DMS53 treated with DMSO at 0.1 percent for 48 hours (cell line): ENCODE measurements at regions not wholly inside any gene's neighbourhood (a gene's known extent, or its start where the extent isn't known, plus 50 kb on each side); places are given as distances from the start of the nearest gene placed in this dataset.

ENCODE experiments used
- DNase-seq: peaks from one replicate; lab custom pipeline; 2025; ENCODE audit not compliant: unreplicated experiment; lab: John Stamatoyannopoulos, UW

DNA sequence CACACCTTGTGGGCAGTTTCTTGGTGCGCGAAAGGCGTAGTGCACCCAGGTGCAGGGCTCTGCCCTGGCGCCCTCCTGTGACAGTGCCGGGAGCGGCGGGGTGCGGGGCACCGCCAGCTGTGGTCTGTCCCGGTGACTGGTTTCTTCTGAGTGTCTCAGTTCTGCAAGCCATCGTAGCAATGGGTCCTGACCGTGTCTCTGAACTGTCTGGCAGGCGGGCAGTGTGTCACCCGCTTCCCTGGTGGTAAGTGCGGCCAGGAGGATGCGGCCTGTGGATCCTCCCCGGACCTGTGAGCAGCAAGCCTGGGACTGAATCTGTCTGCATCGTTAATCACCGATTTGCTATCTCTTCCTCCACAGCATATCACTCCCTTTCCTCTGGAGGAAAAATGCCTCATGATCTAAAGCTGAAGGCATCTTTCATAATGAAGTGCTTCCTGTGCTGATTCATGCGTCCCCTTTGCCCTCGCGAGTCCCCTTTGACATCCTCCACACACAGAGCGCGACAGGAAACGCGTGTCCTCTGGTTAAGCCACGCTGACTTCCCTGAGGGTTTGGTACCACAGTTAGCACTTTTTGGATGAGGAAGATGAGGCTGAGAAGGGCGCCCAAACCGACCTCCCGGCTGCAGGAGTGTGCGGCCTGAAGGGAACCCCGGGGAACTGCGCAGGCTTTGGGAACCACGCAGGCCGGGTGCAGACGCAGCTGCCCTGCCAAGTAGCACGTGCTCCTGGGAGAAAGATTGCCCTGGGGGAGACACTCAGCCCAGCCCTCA lies 416.0 kb upstream of the HS6ST1 start:
- no peak for DNase-seq

DNA sequence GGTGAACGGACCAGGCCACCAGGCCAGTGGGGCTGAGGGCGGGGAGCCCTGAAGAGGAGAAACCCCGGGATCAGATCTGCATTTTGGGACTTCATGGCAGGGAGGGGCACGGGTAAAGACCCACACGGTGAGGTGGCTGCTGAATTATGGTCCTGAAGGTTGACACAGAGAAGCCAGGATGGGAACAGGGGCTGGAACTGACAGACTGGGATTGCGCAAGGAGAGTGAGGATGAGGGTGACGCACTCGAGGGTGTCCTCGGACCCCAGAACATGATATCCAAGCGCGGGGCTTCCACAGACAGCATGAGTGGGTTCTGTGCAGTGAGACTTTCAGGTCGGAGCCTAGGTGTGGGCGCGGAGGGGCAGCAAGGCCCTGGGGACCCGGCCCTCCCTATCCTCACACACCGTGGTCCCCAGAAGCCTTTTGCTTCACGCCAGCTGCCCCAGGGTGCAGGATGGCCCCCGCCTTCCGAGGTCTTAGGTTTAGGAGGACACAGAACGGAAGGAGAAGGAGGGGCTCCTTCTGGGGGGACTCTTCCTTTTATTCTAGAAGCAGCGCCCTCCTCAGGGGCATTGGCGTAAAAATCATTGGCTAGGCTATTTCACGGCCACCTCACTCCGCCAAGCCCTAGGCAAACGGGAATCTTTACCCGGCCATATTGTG lies 416.8 kb upstream of the HS6ST1 start:
- DNase-seq, result no peak

DNA sequence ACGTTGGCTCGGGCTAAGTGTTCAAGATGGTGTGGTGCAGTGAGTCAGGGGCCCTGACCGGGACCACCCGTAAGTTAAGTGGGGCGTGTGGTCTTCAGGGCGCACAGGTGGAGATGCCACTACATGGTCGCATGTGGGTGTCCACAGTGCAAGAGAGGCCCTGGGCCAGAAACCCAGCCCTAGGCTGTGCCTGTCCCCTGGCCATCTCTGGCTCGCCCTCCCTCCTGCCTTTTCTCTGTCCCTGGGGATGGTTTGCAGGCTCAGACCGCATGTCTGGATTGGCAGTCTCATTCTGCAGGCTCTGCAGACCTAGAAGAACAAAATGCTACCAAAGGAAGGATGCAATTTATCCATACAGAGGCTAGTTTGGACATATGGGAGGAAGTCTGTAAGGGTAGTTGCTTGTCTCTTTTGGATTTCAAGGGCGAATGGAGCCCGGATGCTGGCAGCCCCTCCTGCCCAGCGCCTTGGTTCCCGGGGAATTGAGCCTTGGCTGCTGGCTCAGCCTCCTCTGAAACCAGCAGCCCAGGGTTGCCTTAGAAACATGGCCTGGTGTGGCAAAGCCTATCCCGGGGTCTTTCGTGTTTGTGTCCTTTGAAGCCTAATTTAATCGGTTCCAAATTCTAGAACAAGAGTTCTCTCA lies 417.5 kb upstream of the HS6ST1 start:
- no peak for DNase-seq

DNA sequence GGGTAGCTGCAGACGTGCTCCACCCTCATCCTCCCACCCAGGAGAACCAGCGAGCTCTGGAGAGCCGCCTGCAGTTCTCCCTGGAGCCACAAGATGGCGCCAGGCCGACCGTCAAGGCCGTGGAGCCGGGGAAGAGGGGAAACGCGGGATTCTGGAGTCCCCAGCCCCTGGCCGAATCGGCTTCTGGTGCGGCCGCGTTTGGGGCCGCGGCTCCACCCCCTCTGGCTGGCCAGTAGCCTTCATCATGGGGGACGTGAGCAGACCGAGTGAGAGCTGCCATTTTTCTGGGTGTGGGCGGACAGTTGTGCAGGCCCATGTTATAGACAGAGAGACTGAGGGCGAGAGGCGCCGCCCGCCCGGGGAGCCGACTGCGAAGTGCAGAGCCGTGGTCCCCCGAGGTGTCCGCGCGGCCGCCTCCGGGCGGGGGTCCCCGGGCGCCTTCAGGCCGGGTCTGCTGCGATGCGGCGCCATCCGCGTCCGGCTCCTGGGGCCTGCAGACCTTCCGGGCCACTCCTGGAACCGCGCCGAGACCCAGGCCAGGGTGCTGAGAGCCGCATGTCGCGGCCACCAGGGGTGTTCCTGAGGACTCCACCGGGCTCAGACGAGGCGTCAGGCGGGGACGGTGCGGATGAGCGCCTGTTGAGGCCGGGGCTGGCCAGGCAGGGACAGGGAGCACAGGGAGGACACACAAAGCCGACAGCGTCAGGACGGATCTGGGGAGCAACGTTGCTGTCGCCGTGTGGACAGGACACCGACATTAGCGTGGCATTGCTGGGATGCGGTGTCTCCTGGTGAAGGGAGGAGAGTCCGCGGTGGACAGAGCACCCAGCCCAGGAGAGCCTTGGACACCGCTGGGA lies 418.2 kb upstream of the HS6ST1 start:
- DNase-seq, result no peak

DNA sequence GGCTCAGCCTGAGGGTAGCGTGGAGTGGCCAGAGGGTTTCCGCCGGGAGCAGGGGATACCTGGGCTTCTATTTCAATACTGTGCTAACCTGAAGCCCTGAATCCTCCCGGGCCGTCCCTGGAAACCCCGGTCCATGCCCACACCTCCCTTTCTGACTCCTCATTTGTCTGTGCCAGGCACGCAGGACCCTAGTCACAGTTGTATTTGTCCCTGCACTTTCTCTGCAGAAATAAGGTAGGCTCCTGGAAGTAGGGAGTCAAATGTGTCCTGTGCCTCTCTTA lies 418.8 kb upstream of the HS6ST1 start:
- no peak for DNase-seq

DNA sequence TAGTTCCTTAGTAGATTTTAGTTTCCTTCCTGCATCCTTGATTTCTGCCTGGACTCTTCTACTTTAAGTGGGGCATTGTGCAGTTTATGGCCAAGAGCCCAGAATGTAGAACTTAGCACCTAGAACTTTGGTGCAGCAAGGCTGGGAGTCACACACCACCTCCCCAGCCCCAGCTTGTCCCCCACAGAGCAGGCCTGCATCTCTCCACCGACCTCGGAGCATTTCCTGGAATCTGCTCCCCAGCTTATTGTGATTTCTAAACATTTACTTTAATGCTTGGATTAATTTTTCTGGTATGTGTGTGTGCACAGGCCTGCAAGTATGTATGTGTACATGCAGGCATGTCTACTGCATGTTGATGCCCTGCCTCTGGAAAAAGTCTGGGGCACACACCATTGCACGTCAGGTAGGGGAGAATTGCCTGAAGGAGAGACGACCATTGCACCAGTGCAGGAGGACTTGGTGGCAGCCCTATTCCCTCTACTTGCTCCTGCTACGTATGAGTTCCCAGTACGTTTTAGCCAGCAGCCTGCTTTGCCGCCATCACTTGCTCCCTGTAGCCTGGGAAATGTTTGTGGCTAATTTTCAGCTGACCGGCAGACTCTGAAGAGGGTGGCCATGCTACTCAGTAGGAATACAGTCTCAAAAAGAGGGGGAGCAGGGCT lies 419.9 kb upstream of the HS6ST1 start:
- DNase-seq, result no peak

DNA sequence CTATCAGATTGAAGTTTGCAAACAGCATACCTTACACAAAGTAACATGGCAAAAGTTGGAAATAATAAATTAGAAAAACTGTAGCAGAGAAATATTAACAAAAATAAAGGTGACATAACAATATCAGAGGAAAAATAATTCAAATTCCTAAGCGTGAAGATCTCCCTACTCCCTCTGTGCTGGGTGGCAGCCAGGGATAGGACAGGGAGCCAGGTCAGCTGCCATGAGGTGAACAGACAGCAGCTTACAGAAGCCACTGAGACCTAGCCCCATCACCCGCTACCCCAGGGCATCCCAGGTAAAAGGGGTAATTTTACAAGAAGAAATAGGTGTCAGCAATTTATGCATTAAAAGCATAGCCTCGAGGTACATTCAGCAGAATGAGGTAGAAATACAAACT lies 423.8 kb upstream of the HS6ST1 start:
- DNase-seq, result no peak

DNA sequence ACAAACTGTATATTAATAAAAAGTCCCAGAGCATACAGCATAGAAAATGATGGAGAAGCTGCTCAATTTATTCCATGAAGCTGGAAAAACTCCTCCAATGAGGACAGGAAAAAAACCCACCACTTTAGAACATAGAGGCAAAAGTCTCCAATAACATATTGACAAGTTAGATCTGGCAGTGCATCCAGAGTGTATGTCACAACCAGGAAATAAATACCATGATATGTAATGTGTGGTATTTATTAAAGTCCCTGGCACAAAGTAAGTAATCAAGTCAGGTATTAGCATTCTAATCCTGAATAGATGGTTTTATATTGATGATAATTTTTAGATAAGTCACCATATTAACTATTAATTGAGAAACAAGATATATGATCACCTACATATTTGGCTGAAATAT lies 427.3 kb upstream of the HS6ST1 start:
- no peak for DNase-seq

DNA sequence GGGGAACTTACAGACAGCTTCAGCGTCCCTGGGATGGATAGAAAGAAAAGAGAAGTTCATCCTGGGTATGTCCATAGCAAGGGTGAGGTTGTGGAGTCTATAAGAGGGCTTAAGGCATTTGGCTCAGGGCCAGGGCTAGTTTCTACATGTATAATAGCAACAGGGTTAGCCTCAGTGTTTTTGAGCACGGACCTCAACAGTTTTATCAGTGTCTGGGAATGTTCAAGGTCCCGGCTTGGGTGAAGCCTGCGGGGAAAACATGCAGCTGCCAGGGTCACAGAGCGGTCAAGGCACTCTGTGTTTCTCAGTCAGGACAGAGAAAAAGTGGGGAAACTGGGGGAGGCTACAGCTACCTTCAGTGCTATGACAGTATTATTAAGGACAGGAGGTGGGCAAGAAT lies 427.7 kb upstream of the HS6ST1 start:
- DNase-seq, result no peak

DNA sequence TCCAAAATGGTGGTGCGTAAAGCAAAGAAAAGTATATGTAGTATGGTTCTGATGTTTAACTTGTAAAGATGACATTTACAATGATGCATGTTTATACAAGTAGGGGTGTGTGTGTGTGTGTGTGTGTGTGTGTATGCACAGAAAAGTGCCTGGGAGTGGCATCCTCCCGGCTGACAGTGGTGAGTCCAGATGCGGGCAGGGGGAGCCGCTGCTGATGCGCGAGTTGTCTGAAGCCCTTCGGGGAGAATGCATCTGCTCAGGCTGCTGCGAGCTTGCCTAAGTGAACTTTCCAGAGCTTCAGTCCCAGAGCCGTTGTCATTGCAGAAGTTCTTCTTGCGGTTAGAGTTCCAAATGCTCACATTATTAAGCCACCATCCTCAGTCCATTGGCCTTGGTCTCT lies 429.7 kb upstream of the HS6ST1 start:
- no peak for DNase-seq

DNA sequence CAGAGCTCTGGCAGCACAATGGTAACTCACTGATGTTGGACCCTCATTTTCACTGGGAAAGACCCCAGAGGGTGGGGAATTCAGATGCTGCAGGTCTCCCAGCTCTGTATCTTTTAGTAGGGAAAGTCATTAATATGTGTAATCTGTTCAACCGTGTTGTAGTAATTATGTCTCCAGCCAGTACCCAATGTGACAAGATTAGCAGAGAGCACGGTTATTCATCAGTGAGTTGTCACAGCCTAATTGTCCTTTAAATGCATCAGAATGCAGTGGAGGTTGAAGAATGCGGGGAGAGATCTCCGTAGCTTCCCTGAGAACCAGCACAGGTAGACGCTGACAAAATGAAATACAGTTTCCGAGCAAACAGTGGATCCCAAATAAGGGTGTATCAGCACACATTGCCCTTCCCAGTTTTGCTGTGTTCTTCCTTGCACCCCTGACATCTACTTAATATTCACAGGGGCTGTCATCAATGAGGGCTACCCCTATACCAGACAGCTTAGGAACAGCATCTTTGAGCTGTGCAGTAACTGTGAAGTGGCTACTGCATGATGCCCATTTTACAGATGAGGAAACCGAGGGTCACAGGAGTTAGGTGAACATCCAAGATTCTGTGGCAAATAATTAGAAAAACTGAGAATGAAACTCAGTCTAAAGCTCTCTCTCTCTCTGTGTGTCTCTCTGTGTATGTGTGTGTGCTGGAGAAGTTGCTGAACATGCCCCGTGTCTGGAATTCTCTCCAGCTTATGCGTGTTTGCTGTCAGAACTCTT lies 430.4 kb upstream of the HS6ST1 start:
- no peak for DNase-seq

DNA sequence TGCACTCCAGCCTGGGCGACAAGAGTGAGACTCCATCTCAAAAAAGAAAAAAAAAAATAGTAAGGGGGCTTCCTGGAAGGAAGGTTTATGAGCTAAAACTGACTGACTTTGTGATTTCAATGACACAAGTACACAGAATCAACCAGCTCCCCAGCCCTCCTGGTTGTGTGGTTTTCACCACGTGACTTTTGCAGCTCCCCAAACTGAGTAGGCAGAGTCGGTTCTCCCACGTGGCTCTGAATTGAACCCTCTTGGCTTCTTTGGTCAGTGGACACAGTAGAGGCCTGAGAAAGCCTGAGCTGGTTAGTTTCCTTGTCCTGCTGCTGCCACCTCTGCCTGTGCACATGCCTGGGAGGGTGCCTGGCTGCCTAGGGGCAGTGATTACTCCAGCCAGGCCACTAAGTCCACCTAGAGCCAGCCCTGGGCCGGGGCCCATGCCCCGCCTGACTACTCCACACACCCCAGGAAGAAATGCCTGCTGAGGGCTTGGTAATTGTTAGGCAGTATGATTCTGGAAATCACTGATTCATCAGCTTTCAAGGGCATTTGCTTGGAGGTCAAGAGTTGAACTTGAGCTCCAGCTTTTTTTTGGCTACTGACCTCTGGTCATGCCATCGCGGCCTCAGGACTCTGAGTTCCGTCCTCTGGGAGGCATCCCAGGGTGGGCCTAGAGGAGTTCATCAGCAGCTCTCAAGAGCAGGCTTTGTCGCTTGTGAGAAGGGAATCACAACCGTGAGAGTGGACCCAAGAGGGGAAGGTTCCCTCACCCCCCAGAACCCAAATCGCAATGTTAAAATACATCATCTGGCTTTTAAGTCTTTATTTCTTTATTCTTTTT lies 431.9 kb upstream of the HS6ST1 start:
- DNase-seq, result no peak

DNA sequence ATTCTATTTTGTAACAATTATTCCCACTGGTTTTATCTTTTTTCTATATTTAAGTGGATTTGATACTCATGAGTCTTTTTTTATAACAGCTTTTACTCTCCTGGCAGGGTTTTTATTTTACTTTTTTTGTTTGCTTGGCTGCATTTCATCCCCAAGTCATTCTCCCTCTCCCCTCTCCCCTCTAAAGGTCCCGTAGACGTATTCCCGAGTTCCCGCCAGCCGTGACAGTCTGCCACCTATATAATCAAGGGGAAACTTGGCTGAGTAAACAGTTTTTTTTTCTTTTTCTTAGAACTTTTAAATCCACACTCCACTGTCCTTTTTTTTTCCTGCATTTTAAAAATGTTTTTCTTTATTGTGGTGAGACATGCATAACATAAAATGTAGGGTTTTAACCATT lies 433.1 kb upstream of the HS6ST1 start:
- DNase-seq, result no peak

DNA sequence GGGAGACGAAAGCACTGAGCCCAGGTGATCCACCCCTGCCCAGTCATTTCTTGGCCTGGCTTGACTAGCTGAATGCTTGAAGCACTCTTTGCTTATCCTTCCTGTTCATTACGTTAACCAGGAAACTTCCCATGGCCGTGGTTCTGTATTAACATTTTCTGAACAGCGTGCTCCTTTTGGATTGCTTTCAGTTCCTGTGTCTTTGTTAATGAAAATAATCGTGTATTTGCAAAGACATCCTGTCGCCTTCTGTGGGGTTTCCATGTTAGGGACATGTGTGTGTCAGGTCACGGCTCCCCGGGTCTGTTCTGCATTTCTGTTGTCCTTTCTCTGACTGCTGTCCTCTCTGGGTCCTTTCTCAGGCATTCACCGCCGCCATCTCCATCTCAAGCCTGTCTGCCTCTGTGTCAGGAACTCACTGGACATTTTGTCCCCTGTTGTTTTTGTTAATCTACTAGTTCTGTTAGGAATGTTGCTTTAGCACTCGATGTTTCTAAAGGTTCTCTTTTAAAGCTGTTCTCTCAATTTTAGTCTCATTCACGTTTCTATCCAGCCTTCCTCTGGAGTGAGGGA lies 434.1 kb upstream of the HS6ST1 start:
- no peak for DNase-seq

DNA sequence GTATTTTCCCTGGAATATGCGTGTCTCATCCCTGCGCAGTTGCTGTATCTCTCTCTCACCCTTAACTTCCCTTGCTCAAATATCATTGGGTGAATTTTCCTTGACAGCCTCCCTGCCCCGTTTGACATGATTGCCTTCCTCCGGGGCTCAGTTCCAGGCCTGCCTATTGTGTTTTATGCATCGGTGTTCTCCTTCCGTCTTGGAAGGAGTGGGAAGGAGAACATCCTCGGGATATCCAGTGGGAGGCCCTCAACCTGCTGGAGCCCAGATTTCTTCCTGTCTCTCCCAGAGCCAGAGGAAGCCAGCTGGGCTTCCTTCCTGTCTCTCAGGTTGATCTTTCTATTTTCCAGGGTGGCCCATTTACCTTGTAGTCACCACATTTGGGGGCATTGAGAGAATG lies 434.7 kb upstream of the HS6ST1 start:
- no peak for DNase-seq

DNA sequence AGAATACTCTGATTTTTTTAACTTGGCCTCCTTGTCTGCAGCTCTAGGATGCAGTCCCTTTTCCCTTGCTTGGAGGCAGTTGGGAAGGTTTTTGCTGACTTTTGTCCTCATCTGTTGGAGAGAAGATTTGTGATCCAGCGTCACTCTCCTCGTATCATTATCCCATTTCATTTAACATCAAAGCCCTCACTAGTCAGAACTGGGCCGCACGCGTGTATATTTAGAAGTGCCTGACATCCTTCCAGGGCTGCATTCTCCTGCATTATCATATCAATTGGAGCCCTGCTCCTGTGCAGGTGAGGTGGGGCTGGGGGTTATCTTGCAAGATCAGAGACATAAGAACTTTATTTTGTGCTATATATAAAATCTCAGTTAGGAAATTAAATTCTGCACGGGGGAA lies 435.1 kb upstream of the HS6ST1 start:
- no peak for DNase-seq

DNA sequence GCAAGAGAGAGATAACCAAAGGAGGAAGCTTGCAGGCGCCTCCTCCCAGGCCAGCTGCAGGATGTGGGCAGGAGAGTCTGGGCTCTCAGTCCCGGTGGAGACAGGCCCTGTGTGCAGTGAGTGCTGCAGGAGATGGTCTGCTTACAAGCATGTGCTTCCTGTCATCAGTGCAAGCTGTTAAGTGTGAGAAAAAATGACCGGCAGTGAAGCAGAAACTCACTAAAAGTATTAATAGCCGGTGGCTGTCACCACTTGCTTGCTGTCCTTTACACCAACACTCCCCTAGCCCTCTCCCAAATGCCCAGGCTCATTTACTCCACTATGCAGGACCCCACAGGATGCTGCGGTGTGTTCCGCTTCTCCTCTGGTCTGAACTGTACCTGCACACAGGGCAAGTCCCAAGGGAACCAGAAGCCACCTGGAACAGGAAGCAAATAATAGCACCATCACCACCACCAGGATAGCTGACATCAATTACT lies 435.6 kb upstream of the HS6ST1 start:
- DNase-seq, result no peak

DNA sequence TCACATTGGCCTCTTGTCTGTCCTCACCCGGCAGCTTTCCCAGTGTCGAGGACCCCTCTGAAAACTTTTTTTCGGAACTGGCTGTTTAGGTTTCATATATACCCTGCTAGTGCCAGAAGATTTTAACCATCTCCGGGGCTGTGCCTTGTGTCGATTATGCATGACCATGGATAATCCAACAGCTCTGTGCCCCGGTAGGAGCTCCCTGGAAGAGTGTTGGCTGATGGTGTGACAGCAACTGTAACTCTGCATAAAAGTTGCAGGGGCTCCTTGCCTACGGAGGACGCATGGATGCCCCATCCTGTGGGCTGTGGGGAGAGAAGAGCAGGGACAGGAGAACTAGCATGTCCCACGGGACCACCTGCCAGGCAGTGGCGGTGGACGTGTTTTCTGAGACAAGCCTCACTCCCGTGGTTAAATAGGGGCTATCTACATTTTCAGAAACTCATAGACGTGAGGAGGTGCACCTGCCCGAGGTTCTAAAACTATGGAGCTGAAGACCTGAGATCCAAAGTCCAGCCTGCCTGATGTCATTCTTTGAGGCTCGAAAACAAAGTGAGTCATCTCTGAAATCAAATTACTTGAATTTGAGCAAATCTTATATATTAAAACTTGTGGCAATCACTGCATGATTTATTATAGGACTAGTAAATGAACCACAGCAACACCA lies 437.2 kb upstream of the HS6ST1 start:
- no peak for DNase-seq

DNA sequence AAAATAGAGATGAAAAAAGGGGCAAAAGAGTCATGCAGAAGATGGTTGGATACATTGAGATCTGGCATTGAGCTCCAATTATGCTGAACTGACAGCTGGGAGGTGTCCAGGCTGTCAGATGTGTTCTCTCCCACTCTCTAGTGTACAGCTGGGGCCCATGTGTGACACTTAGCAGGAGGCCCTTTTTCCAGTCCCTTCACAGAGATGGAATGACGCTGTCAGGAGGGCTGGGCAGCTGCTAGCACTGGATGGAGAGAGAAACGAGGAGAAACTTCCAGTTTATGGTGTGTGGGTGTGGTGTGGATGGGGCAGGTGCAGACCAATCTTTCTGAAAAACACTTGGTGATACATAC lies 437.7 kb upstream of the HS6ST1 start:
- DNase-seq, result no peak
